SK-N-DZ (cell line): ENCODE measurements at regions not wholly inside any gene's neighbourhood (a gene's known extent, or its start where the extent isn't known, plus 50 kb on each side); places are given as distances from the start of the nearest gene placed in this dataset.
"Not testable (repeated sequence)": the region's sequence is repeated elsewhere in the genome, so short reads cannot be mapped to it uniquely, and the experiment has no call there.

Experiments
- DNase-seq: peaks from one replicate; pipeline ENCODE4 v3.0.0-alpha.2; 2015; ENCODE audit warnings: low spot score

DNA sequence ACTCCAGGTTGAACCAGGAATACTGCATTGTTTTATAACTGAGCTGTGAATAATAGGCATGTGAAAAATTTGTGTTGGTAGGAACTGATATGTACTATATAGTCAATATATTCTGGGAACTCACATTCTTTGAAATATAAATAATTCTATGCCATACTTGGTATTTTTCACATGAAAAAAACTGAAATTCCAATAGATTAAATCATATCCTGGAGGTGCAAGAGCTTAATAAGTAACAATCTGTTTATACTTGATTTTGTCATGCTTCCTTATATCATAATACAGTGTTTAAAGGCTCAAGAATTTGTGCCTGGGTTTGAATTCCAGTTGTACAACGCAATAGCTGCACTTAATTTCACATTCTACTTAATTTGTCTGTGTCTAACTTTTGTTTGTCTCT lies 387.0 kb downstream of the USP25 start:
- DNase-seq, result no peak

DNA sequence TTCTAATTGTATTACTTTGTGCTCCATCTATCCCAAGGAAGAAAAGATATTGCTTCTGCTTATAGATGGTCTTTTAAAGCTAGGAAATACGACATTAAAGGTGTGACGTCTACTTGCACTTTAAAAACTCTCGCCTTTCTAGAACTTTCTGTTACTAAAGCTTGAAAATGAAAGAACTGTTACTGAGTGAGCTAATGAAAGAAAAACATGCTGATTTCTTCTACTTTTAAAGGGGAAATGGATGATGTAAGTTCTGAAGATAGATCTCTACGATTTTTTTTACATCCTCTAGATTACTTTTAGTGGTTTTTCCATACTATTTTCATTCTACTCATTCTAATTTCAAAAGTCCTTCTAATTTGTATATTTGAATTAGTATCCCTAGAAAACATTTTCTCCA lies 387.5 kb downstream of the USP25 start:
- DNase-seq, result no peak

DNA sequence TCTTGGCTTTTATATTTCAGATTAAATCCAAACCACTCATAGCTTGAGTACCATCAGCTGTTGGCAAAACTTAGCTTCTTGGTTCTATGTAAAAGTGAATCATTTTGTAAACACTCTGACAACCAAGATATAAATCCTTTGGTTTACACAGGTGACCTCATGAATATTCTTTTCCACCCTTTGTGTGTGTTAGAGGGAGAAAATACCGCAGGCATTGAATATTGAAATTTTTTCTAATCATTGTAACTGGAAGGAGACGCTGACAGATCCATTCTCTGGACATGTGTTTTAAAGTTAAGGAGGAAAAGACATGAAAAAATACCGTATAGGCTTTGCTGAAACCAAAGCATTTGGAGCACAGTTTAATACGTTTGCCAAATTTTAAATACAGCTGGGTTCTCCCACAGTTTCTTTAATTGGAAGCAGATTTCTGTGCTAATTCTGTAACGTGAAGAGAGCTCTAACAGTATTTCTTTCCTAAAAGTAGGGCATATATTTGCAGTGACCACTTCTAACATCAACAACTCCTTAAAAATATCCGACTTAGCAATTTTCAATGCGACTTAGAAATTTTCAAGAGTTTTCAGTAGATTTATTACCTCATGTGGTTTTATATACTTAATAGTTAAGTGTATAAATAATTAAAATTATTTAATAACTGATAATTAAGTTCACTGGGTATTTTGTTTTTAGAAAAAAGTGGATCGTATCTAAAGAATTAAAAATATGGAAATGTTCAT lies 388.2 kb downstream of the USP25 start:
- no peak for DNase-seq

DNA sequence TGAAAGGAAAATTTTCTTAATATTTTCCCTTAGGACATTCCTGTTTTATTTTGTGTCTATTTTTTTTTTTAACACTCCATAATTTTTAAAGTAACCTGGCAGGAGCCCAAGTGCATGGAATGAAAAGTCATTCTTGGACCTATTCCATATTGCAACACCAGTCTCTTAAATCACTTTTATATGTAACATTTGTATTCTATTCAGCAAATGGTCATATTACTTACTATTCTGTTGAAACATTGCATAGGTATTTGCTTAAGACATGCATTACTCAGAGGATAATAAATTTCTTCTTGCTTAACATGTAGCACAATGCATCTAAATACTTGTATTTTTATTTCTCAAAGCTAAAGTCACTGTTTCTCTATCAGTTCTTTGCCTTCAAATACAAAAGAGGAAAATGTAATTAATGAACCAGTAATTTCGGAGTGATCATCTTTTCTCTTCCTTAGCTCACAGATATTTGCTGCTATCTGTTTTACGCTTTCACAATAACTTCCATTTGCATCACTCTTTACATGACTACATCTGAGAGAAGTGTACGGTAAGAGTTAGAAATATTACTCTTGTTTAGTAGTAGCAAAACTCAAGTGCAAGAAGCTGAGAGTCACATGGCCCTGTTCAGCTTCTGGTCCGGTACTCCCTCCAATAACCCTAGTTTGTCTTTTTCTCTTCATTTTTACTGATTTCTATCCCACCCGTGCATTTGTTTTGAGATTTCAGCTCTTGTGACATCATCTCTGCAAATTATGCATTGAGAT lies 394.8 kb downstream of the USP25 start:
- no peak for DNase-seq

DNA sequence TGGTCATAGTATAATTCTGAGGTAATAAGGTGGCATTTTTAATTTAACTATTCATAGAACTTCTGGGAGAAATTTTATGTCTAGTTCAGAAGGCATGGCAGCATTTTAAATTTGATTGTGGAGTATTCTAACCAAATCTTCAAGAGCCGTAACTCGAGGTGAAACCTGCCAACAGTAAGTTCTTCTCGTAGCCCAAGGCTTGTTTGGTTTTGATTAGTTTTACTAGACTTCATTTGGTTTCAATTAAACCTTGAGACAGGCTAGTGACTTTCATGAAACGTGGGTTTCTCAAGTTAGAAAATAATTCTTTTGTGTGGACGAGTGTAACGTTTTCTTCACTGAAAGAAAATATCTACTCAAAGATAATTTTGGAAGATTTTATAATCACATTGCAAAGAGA lies 395.5 kb downstream of the USP25 start:
- DNase-seq, result no peak

DNA sequence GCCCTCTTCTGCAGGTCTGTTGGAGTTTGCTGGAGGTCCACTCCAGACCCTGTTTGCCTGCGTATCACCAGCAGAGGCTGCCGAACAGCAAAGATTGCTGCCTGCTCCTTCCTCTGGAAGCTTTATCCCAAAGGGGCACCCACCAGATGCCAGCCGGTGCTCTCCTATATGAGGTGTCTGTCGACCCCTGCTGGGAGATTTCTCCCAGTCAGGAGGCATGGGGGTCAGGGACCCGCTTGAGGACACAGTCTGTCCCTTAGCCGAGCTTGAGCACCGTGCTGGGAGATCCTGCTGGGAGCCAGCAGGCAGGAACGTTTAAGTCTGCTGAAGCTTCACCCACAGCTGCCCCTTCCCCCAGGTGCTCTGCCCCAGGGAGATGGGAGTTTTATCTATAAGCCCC lies 402.7 kb downstream of the USP25 start:
- not testable (repeated sequence) for DNase-seq

DNA sequence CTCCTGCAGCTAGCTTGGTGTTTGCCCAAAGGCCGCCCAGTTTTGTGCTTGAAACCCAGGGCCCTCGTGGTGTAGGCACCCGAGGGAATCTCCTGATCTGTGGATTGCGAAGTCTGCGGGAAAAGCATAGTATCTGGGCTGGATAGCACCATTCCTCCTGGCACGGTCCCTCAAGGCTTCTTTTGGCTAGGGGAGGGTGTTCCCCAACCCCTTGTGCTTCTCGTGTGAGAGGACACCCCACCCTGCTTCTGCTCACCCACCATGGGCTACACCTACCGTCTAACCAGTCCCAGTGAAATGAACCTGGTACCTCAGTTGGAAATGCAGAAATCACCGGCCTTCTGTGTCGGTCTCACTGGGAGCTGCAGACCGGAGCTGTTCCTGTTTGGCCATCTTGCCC lies 403.5 kb downstream of the USP25 start:
- no peak for DNase-seq

DNA sequence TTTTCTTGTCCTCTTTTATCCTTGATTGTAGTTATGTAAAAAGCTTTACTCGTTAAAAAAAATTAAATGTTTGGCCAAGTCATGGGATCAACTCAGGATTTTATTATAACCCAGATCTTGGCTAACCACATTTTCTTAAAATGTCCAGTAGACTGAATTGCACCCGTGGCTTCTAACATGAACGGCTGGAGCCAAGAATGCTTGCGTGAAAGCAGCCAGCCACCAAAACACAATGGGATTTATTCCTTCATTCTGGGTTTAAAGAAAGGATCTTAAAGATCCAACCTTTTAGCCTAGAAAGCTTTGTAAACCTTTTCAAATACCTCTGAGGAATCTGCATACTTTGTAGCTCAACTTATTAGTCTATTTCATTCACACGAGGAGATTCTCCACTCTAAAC lies 404.4 kb downstream of the USP25 start:
- no peak for DNase-seq

DNA sequence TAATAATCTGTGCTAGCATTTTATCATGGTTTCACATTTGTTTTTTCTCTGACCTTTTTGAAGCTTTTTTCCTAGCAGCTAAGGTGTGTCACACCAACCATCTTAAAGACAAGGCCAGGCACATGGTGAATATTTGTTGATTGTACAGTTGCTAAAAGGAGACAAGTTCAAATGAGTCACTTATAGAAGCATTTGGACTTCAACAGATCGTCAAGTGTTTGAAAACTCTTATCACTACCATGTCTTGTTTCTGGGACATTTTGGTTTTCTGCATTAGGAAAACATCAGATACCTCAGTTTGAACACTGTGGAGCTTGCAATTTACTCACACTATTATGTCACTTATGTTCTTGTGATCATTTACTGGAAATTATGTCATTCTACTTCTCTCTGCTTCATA lies 407.3 kb downstream of the USP25 start:
- DNase-seq, result no peak

DNA sequence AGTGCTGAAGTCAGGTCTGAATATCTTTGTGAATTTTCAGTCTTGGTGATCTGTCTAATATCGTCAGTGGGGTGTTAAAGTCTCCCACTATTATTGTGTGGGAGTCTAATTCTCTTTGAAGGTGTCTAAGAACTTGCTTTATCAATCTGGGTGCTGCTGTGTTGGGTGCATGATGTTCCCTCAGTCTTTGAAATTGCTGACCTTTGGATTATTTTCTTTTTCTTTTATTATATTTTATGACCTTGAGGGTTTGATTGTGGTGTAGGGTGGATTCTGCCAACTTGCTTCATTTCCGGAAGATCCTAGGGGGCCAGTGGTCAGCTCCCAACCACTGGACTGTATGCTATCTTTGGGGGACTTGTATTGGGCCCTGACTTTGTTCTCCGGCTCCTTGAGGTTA lies 415.3 kb downstream of the USP25 start:
- no peak for DNase-seq

DNA sequence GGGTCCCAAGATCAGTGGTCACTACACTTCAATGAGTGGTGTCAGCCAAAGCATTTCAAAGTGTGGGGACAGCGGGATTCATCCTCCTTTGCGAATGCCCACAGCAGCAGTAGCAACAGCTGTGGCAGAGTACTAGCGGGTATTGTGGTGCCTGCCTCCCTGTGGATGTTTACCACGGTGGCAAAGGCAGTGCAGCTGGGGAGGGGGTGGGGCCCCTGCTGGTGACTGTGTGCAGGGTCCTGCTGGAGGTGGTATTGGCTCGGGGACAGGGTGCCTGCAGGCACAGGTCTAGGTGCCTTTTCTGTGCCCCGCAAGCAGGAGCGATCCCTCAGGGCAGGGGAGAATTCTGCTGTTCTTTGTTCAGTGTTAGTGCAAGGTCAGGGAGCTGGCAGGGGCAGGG lies 415.7 kb downstream of the USP25 start:
- DNase-seq, result no peak

DNA sequence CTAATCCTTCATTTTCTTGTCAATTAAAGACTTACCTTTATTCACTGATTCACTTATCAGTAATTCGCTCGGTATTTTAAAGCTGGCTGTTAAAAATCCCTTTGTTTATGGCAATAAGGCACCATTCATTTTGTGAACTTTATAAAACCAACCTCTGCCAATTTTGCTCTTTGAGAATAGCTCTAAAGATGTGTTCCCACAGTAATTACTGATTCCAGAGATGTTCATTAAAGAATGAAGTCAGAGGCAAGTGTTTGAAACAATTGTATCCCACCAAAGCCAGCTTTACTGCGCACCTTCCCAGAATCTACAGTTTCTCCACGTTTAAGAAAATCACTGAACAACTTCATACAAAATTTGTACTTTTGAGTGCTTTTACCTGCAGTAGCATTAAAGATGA lies 424.5 kb downstream of the USP25 start:
- DNase-seq, result no peak

DNA sequence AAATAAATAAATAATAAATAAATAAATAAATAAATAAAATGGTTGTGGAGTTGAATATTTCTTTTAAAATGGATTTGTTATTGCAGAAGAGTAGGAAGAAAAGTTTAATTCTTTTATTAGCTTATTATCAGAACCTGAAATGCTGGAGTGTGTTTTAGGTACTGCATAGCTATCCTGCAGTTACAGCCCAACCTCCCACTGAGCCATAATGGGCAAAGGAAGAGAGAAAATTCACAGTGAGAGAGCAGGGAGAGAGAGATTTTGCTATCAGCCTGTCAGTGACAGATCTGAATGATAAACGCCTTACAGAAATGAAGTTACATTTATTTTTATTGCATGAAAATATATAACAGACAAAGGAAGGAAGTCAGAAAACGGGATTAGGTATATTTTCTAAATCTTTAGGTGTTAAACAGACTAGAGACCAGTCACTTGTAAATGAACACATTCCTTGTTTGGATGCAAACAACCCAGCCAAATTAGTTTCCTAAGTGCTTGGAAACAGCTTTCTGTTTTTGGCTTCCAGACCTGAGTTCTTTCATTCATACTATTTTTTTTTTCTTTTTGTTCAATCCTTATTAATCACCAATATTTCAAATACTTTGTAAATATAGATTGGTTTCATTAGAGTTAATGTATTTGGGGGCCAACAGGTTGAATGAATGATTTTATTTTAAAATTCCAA lies 425.3 kb downstream of the USP25 start:
- no peak for DNase-seq

DNA sequence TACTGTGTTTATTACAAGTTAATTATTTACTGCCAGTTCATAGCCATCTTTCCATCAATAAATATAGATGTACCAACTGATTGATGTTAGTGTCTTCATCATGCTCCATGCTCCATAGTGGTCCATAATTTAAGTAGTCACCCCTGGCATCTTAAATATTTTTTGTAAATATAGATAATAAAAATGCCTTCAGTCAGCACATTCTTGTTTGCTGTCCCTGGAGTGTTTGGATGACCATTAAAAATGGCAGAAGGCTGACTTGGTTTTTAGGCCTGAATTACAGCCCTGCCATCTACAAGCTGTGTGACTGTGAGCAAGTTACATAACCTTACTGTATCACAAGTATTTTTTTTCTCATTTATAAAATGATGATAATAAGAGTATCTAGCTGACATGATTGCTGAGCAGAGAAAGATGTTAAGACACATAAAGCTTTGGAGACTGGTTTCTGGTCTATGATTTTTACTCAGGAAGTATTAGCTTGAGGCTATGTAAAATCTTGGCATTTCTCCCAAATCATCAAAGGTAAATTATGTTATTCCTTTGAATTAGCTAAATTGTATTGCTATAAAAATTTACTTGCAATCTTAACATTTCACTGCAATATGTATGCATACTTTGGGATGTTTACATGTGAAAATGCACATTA lies 427.2 kb downstream of the USP25 start:
- no peak for DNase-seq

DNA sequence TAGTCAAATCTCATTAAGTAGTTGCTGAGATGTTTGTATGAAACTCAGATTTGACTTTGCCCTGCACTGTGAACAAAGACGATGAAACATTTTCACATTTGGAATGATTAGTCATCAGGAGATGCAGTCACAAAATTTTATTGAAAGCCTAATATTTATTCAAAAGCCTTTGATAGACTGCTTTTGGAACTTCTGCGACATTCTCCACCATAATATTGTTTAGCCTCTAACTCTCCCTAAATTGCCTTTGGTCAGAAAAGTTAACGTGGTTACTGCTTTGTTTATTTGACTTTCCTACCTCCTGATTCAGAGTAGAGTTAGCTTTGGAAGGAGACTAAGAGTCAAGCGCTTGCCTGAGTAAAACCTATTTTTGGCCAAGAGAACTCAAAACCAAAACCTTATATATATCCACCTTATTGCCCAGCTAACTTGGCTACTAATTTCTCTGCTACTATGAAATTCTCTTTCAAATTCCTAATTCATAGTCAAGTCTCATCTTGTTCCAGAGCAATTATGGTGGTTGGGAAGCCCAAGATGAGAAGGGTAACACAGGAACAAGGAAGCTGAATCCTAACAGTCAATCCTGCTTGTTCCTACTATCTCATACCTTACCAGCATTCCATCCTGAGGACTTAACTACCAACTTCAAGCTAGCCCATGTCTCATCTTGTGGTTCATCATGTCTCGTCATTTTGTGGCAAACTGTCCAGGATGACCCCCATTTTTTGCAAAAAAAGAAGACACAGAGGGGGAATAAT lies 429.6 kb downstream of the USP25 start:
- DNase-seq, result no peak

DNA sequence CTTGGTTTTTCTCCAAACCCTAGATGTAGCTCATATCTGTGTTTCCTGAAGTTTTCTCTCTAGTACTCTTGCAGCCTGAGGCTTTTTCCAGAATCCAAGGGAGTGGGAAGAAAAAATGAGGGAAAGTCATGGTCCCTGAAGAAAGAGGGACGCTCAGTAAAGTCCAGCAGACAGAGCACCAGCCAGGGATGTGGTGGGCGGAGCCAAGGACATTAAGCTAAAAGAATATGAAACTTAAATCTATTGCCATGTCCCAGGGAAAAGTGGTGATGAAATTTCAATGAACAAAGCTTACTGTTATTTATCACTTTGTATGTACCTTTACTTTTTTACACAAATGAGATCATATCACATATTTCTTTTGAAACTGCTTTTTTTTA lies 430.2 kb downstream of the USP25 start:
- DNase-seq, result no peak

DNA sequence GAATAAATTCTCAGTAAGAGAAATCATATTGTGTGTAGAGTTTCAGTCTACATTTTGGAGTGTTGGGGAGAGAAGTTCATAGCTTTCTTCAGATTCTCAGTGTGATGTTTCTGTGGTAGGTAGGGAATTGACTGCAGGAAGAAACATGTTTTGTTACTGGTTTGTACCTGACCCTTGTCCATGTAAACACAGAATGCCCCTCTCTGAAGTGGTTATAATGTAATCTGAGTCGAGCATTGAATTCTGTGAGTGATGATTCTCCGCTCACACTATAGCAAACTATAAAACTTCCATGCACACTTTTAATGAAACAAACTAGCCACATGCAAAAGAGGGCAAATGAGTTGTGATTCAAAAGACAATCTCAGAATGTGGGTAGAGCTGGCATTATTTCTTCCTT lies 433.2 kb downstream of the USP25 start:
- no peak for DNase-seq

DNA sequence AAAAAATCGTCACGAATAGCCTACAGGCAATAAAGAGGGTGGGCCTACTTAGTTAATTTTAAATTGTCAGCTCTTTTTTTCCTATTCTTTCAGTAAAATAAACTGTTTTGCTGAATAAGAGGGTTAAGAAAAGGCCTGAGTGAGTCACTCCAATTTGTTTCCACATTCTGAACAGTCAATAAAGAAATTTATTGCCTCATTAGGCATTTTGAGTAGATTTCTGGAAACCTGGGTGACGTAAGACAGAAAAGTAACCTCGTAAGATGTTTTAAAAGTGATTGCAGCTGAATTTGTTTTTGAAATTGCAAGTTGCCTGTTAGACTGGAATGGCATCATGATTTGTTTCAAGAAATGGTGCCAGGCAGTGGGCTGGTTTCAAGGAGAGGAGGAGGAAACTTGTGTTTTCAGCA lies 439.3 kb downstream of the USP25 start:
- no peak for DNase-seq

DNA sequence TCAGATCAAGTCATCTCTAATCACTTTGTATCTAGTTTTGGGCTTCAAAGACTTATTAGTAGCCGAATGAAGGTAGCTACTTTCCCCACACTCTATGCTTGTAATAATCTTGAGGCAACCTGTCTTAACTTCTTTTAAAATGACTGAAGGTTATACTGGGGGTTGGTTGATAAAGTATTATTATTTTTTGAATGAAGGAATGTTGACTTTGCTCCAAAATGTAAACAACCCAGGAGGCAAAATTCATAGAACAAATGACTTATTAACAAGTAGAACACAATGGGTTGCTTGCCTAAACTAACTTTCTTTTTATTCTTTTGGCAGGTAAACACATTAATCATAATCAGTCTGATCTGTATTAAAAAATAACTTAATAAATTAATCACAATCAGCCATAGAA lies 440.0 kb downstream of the USP25 start:
- no peak for DNase-seq

DNA sequence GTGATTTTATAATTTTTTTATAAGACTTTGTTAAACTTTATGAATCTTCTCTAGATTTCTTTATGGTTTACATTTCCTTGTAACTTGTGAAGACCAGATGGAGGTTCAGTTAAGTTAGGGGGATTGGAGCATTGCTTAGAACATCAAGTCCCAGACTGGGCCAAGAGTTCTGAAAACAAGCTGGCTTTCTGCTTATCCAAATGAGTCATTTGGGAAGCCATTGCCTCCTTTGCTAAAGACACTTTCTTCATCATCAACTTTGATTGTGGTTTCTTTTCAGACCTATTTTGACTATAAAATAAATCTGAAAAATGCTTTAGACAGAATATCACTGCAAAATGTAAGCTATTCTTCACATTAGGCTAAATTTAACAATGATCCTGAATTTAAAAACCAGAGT lies 446.8 kb downstream of the USP25 start:
- DNase-seq, result no peak

DNA sequence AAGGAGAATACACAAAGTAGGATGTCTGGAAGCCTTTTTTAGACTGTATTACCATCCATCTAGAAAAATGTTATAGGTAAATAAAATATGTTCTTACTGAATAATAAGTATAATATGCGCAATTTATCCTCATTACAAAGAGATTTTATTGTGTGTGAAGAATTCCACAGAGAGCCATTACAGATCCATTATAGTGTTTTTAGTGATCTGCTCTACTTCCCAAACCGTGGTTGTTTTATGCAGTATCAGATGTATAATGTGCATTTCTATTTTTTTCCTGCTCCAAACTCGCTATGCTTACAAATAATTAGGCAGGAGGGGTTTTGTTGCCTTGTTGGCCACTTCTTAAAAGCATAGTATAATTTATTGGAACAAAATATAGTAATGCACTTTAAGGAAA lies 447.8 kb downstream of the USP25 start:
- no peak for DNase-seq

DNA sequence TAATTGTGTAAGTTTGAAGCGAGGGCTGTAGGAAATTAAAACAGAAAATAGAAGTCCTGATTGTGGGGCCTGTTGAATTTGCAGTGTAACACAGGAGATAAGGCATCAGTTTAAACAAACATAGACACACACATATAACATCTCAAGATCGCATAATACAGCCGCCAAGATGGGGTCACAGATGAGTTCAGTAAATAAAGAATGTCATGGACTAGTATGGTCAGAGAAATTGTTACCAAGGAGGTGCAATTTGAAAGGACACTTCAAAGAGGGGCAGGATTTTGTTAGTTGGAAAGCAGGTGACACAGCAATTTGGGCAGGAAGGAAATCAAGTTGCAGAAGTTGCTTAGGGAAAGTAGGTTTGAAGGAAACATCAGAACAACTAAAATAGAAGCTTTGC lies 450.0 kb downstream of the USP25 start:
- no peak for DNase-seq
